Rectal smooth muscle tissue (tissue), 1 donor: ENCODE measurements at regions not wholly inside any gene's neighbourhood (a gene's known extent, or its start where the extent isn't known, plus 50 kb on each side); places are given as distances from the start of the nearest gene placed in this dataset.

Source experiments
- H3K27ac ChIP-seq: one replicate; pipeline ENCODE4 v1.7.0; 2013; ENCODE audit warnings: low read depth, low read length, inconsistent platforms
- H3K27me3 ChIP-seq: one replicate; pipeline ENCODE4 v1.7.0; 2013; ENCODE audit warnings: low read length; ENCODE audit not compliant: control insufficient read depth, insufficient read depth
- H3K36me3 ChIP-seq: one replicate; pipeline ENCODE4 v1.7.0; 2013; ENCODE audit warnings: low read length; ENCODE audit not compliant: control insufficient read depth, insufficient read depth
- H3K4me1 ChIP-seq: one replicate; pipeline ENCODE4 v1.7.0; 2013; ENCODE audit warnings: low read length; ENCODE audit not compliant: control insufficient read depth, insufficient read depth
- H3K4me3 ChIP-seq: one replicate; pipeline ENCODE4 v1.7.0; 2013; ENCODE audit warnings: low read length
- H3K9ac ChIP-seq: one replicate; pipeline ENCODE4 v1.7.0; 2013; ENCODE audit warnings: low read length

GRCh38 chr16:79850348-79850747, 249.8 kb upstream of the MAF start:
- H3K4me3 ChIP-seq = no peak overlapping the region
- H3K27ac ChIP-seq = no peak overlapping the region
- H3K36me3 ChIP-seq = no peaks in the 10 kb centered on the region
- no peak overlapping the region for H3K9ac ChIP-seq
- no peaks in the 10 kb centered on the region for H3K4me1 ChIP-seq
- H3K27me3 ChIP-seq = no peaks in the 10 kb centered on the region

- H3K27ac ChIP-seq = no peak overlapping the region
- no peaks in the 10 kb centered on the region for H3K27me3 ChIP-seq
- H3K9ac ChIP-seq = no peak overlapping the region
- no peak overlapping the region for H3K4me3 ChIP-seq
- H3K36me3 ChIP-seq = no peaks in the 10 kb centered on the region
- no peaks in the 10 kb centered on the region for H3K4me1 ChIP-seq
These were observed 248.6 kb upstream of the MAF start for GRCh38 chr16:79849119-79849518.

- Histone ChIP-seq H3K4me3 (no peak overlapping the region), H3K9ac (no peak overlapping the region), H3K4me1 (no peaks in the 10 kb centered on the region), H3K27ac (no peak overlapping the region), H3K27me3 (no peaks in the 10 kb centered on the region), H3K36me3 (no peaks in the 10 kb centered on the region)
These were observed 248.2 kb upstream of the MAF start for GRCh38 chr16:79848719-79849118.

GRCh38 chr16:79847569-79847968, 247.0 kb upstream of the MAF start:
- Histone ChIP-seq H3K9ac (no peak overlapping the region), H3K36me3 (no peaks in the 10 kb centered on the region), H3K4me1 (no peaks in the 10 kb centered on the region), H3K27me3 (no peaks in the 10 kb centered on the region), H3K4me3 (no peak overlapping the region), H3K27ac (no peak overlapping the region)

- Histone ChIP-seq H3K4me3 (no peak overlapping the region), H3K9ac (no peak overlapping the region), H3K27ac (no peak overlapping the region)
These were observed 246.6 kb upstream of the MAF start for GRCh38 chr16:79847101-79847500.

GRCh38 chr16:79845734-79846135, 245.2 kb upstream of the MAF start:
- Histone ChIP-seq H3K27ac (no peak overlapping the region), H3K27me3 (no peaks in the 10 kb centered on the region), H3K4me1 (no peaks in the 10 kb centered on the region), H3K36me3 (no peaks in the 10 kb centered on the region), H3K4me3 (no peak overlapping the region), H3K9ac (no peak overlapping the region)

More at GRCh38 chr16:79847101-79847500, 246.6 kb upstream of the MAF start:
- no peaks in the 10 kb centered on the region for H3K4me1 ChIP-seq
- H3K36me3 ChIP-seq = no peaks in the 10 kb centered on the region
- no peaks in the 10 kb centered on the region for H3K27me3 ChIP-seq

GRCh38 chr16:79845033-79845733, 244.6 kb upstream of the MAF start:
- H3K36me3 ChIP-seq = no peaks in the 10 kb centered on the region
- no peak overlapping the region for H3K27ac ChIP-seq
- H3K27me3 ChIP-seq = no peaks in the 10 kb centered on the region
- H3K4me1 ChIP-seq = peaks cover 3% of the 10 kb centered on the region
- no peak overlapping the region for H3K4me3 ChIP-seq
- H3K9ac ChIP-seq = no peak overlapping the region

GRCh38 chr16:79844603-79845002, 244.1 kb upstream of the MAF start:
- peaks cover 8% of the 10 kb centered on the region for H3K4me1 ChIP-seq
- H3K4me3 ChIP-seq = no peak overlapping the region
- H3K36me3 ChIP-seq = no peaks in the 10 kb centered on the region
- H3K27ac ChIP-seq = no peak overlapping the region
- H3K9ac ChIP-seq = no peak overlapping the region
- H3K27me3 ChIP-seq = no peaks in the 10 kb centered on the region

- no peak overlapping the region for H3K4me3 ChIP-seq
- no peak overlapping the region for H3K27ac ChIP-seq
- H3K36me3 ChIP-seq = no peaks in the 10 kb centered on the region
- peaks cover 18% of the 10 kb centered on the region for H3K4me1 ChIP-seq
- H3K27me3 ChIP-seq = no peaks in the 10 kb centered on the region
- H3K9ac ChIP-seq = no peak overlapping the region
These were observed 243.1 kb upstream of the MAF start for GRCh38 chr16:79843631-79844043.

GRCh38 chr16:79843145-79843544, 242.6 kb upstream of the MAF start:
- no peaks in the 10 kb centered on the region for H3K27me3 ChIP-seq
- H3K4me3 ChIP-seq = no peak overlapping the region
- H3K4me1 ChIP-seq = peaks cover 19% of the 10 kb centered on the region
- H3K27ac ChIP-seq = no peak overlapping the region
- H3K9ac ChIP-seq = no peak overlapping the region
- no peaks in the 10 kb centered on the region for H3K36me3 ChIP-seq

GRCh38 chr16:79842197-79842596, 241.7 kb upstream of the MAF start:
- H3K27me3 ChIP-seq = no peaks in the 10 kb centered on the region
- peaks cover 19% of the 10 kb centered on the region for H3K4me1 ChIP-seq
- H3K36me3 ChIP-seq = no peaks in the 10 kb centered on the region
- H3K27ac ChIP-seq = no peak overlapping the region
- H3K4me3 ChIP-seq = no peak overlapping the region
- H3K9ac ChIP-seq = no peak overlapping the region

- H3K9ac ChIP-seq = no peak overlapping the region
- no peaks in the 10 kb centered on the region for H3K27me3 ChIP-seq
- no peak overlapping the region for H3K4me3 ChIP-seq
- H3K27ac ChIP-seq = no peak overlapping the region
- H3K36me3 ChIP-seq = no peaks in the 10 kb centered on the region
- H3K4me1 ChIP-seq = peaks cover 19% of the 10 kb centered on the region
These were observed 239.2 kb upstream of the MAF start for GRCh38 chr16:79839466-79840341.
